MM.1S (cell line): ENCODE measurements at regions not wholly inside any gene's neighbourhood (a gene's known extent, or its start where the extent isn't known, plus 50 kb on each side); places are given as distances from the start of the nearest gene placed in this dataset.

Experiments used
- DNase-seq: peaks from one replicate; pipeline ENCODE4 v3.0.0-alpha.2; 2015
- H2AFZ ChIP-seq: fragments of 300-600 bp; sonication (generic); 2 replicates; pipeline ENCODE4 v1.6.0; 2016; ENCODE audit warnings: antibody characterized with exemption, low read length
- H3F3A ChIP-seq: fragments of 300-600 bp; sonication (generic); 2 replicates; pipeline ENCODE4 v1.6.1; 2016; ENCODE audit warnings: mild to moderate bottlenecking, antibody characterized with exemption, low read length, moderate library complexity, mixed read lengths; ENCODE audit not compliant: insufficient read depth
- H3K27ac ChIP-seq: fragments of 300-600 bp; sonication (generic); 2 replicates; pipeline ENCODE4 v1.5.1; 2016; ENCODE audit warnings: mild to moderate bottlenecking, low read length
- H3K27me3 ChIP-seq: fragments of 300-600 bp; sonication (generic); replicated peaks from 2 replicates; pipeline ENCODE4 v1.6.0; 2016; ENCODE audit warnings: low read length; ENCODE audit not compliant: insufficient read depth
- H3K36me3 ChIP-seq: fragments of 300-600 bp; sonication (generic); replicated peaks from 2 replicates; pipeline ENCODE4 v1.6.1; 2016; ENCODE audit warnings: mild to moderate bottlenecking, low read length, mixed read lengths; ENCODE audit not compliant: insufficient read depth
- H3K4me1 ChIP-seq: fragments of 300-600 bp; sonication (generic); 2 replicates; pipeline ENCODE4 v1.6.1; 2016; ENCODE audit warnings: low read length, mixed read lengths
- H3K4me2 ChIP-seq: fragments of 300-600 bp; sonication (generic); 2 replicates; pipeline ENCODE4 v1.6.0; 2016; ENCODE audit warnings: low read depth, low read length
- H3K4me3 ChIP-seq: fragments of 300-600 bp; sonication (generic); 2 replicates; pipeline ENCODE4 v1.5.1; 2016; ENCODE audit warnings: low read length, mixed read lengths
- H3K79me2 ChIP-seq: fragments of 300-600 bp; sonication (generic); 2 replicates; pipeline ENCODE4 v1.6.1; 2016; ENCODE audit warnings: mixed run types, low read length, mixed read lengths
- H3K9ac ChIP-seq: fragments of 300-600 bp; sonication (generic); 2 replicates; pipeline ENCODE4 v1.6.1; 2016; ENCODE audit warnings: low read length, mixed read lengths
- H3K9me2 ChIP-seq: fragments of 300-600 bp; sonication (generic); replicated peaks from 2 replicates; pipeline ENCODE4 v1.6.1; 2016; ENCODE audit warnings: mild to moderate bottlenecking, low read length, mixed read lengths; ENCODE audit not compliant: insufficient read depth
- H3K9me3 ChIP-seq: fragments of 300-600 bp; sonication (generic); replicated peaks from 2 replicates; pipeline ENCODE4 v1.6.1; 2016; ENCODE audit warnings: mild to moderate bottlenecking, low read length, mixed read lengths; ENCODE audit not compliant: insufficient read depth
- H4K20me1 ChIP-seq: fragments of 300-600 bp; sonication (generic); 2 replicates; pipeline ENCODE4 v1.6.1; 2016; ENCODE audit warnings: mild to moderate bottlenecking, low read length, moderate library complexity, mixed read lengths; ENCODE audit not compliant: insufficient read depth
- EZH2 ChIP-seq: fragments of 300-600 bp; sonication (generic); optimal IDR thresholded peaks from 2 replicates; pipeline ENCODE3; 2017; ENCODE audit warnings: low read depth, mild to moderate bottlenecking, antibody characterized with exemption, low read length, mixed read lengths
- EZH2phosphoT487 ChIP-seq: fragments of 300-600 bp; sonication (generic); IDR thresholded peaks from 2 replicates; pipeline ENCODE4 v1.6.1; 2018; ENCODE audit warnings: antibody characterized with exemption, low read length
- TF ChIP-seq, protein P1 (sequence below): fragments of 300-600 bp; sonication (generic); IDR thresholded peaks from 2 replicates; pipeline ENCODE4 v1.5.1; 2016; ENCODE audit warnings: antibody characterized with exemption, low read length, mixed read lengths

GRCh38 chr4:31458813-31459212 is 738.6 kb downstream of the PCDH7 start:
- TF ChIP-seq EZH2phosphoT487 (no peak), EZH2 (no peak)
- TF ChIP-seq, protein P1, sequence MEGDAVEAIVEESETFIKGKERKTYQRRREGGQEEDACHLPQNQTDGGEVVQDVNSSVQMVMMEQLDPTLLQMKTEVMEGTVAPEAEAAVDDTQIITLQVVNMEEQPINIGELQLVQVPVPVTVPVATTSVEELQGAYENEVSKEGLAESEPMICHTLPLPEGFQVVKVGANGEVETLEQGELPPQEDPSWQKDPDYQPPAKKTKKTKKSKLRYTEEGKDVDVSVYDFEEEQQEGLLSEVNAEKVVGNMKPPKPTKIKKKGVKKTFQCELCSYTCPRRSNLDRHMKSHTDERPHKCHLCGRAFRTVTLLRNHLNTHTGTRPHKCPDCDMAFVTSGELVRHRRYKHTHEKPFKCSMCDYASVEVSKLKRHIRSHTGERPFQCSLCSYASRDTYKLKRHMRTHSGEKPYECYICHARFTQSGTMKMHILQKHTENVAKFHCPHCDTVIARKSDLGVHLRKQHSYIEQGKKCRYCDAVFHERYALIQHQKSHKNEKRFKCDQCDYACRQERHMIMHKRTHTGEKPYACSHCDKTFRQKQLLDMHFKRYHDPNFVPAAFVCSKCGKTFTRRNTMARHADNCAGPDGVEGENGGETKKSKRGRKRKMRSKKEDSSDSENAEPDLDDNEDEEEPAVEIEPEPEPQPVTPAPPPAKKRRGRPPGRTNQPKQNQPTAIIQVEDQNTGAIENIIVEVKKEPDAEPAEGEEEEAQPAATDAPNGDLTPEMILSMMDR, result no peak
- Histone ChIP-seq H3K9me3 (no peaks in the 10 kb centered on the region), H4K20me1 (no peaks in the 10 kb centered on the region), H3K27ac (no peak overlapping the region), H3K27me3 (no peaks in the 10 kb centered on the region), H3K9me2 (no peaks in the 10 kb centered on the region), H3K36me3 (no peaks in the 10 kb centered on the region), H2AFZ (no peak overlapping the region), H3K79me2 (no peaks in the 10 kb centered on the region), H3K4me2 (no peak overlapping the region), H3K9ac (no peak overlapping the region), H3K4me3 (no peak overlapping the region), H3F3A (no peaks in the 10 kb centered on the region), H3K4me1 (no peaks in the 10 kb centered on the region)
- no peak for DNase-seq

- H3K79me2 ChIP-seq, result no peaks in the 10 kb centered on the region
- TF ChIP-seq, protein P1, result no peak
- TF ChIP-seq EZH2phosphoT487 (no peak), EZH2 (no peak)
- no peaks in the 10 kb centered on the region for H3K36me3 ChIP-seq
- no peaks in the 10 kb centered on the region for H3K9me2 ChIP-seq
- no peak overlapping the region for H3K9ac ChIP-seq
- H3K9me3 ChIP-seq, result no peaks in the 10 kb centered on the region
- H3K4me1 ChIP-seq, result no peaks in the 10 kb centered on the region
- H3K27ac ChIP-seq, result no peak overlapping the region
- H2AFZ ChIP-seq, result no peak overlapping the region
- DNase-seq, result no peak
- no peak overlapping the region for H3K4me3 ChIP-seq
- no peaks in the 10 kb centered on the region for H3K27me3 ChIP-seq
- no peaks in the 10 kb centered on the region for H3F3A ChIP-seq
- H4K20me1 ChIP-seq, result no peaks in the 10 kb centered on the region
- H3K4me2 ChIP-seq, result no peak overlapping the region
These were observed 741.3 kb downstream of the PCDH7 start for GRCh38 chr4:31461421-31461820.

- H4K20me1 ChIP-seq, result no peaks in the 10 kb centered on the region
- no peak for TF ChIP-seq EZH2phosphoT487
- TF ChIP-seq, protein P1, result no peak
- no peaks in the 10 kb centered on the region for H3K4me1 ChIP-seq
- no peak overlapping the region for H3K27ac ChIP-seq
- H3F3A ChIP-seq, result no peaks in the 10 kb centered on the region
- no peak overlapping the region for H3K9ac ChIP-seq
- no peaks in the 10 kb centered on the region for H3K27me3 ChIP-seq
- no peak overlapping the region for H3K4me3 ChIP-seq
- no peak overlapping the region for H2AFZ ChIP-seq
- no peak overlapping the region for H3K4me2 ChIP-seq
- H3K9me3 ChIP-seq, result no peaks in the 10 kb centered on the region
- H3K36me3 ChIP-seq, result no peaks in the 10 kb centered on the region
- H3K79me2 ChIP-seq, result no peaks in the 10 kb centered on the region
- no peaks in the 10 kb centered on the region for H3K9me2 ChIP-seq
- no peak for DNase-seq
These were observed 747.6 kb downstream of the PCDH7 start for GRCh38 chr4:31467781-31468180.

DNA sequence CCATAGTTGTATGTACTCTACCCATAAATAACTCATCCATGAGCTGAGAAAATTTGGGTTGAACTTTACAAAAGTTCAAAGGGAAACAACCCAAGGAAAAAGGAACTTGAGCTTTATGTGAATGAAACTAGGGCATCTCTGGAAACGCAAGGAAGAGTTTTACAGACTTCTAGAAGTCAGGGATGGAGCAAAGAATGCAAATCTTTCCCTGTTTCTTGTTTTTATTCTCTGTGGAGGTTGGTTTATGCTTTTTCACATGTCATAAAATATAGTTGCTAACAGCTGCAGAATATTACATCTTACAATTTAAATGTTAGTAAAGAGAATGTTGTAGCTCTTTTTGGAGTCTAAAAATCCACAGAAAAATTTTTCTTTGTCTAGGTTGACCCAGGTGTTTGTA is 754.1 kb downstream of the PCDH7 start:
- H4K20me1 ChIP-seq, result no peaks in the 10 kb centered on the region
- H3K9me2 ChIP-seq, result no peaks in the 10 kb centered on the region
- no peaks in the 10 kb centered on the region for H3K4me1 ChIP-seq
- no peak overlapping the region for H3K9ac ChIP-seq
- H3K9me3 ChIP-seq, result no peaks in the 10 kb centered on the region
- no peak overlapping the region for H3K4me3 ChIP-seq
- no peak for DNase-seq
- no peak overlapping the region for H3K27ac ChIP-seq
- H3K36me3 ChIP-seq, result no peaks in the 10 kb centered on the region
- no peak overlapping the region for H3K4me2 ChIP-seq
- no peaks in the 10 kb centered on the region for H3K79me2 ChIP-seq
- TF ChIP-seq, protein P1, result no peak
- TF ChIP-seq EZH2 (no peak), EZH2phosphoT487 (no peak)
- no peaks in the 10 kb centered on the region for H3K27me3 ChIP-seq
- no peaks in the 10 kb centered on the region for H3F3A ChIP-seq
- H2AFZ ChIP-seq, result no peak overlapping the region
